Cardiac fibroblast (primary cell): ENCODE measurements at regions not wholly inside any gene's neighbourhood (a gene's known extent, or its start where the extent isn't known, plus 50 kb on each side); places are given as distances from the start of the nearest gene placed in this dataset.

ENCODE experiments used
- DNase-seq, 2 donors: peaks; one replicate each; pipeline versions ENCODE4 v3.0.0 to v3.0.0-alpha.2; 2010; ENCODE audit warnings: low read depth in 2 of 2
- H3K4me3 ChIP-seq, 2 donors: replicated peaks in 1 of 2; 1 replicate in 1 of 2; 2 replicates in 1 of 2; pipeline ENCODE4 v1.5.1; 2011; ENCODE audit warnings: low read depth in 2 of 2, low read length in 2 of 2, mild to moderate bottlenecking in 2 of 2, moderate library complexity in 1 of 2
- CTCF ChIP-seq: IDR thresholded peaks from one replicate; pipeline ENCODE4 v1.5.1; 2011; ENCODE audit warnings: low read depth, mild to moderate bottlenecking, low read length, inconsistent platforms

GRCh38 chr5:128002425-128002824, 81.1 kb upstream of the SLC12A2 start:
- DNase-seq = no peak
- TF ChIP-seq CTCF = no peak
- H3K4me3 ChIP-seq = no peak overlapping the region

- H3K4me3 ChIP-seq = no peak overlapping the region
- TF ChIP-seq CTCF = no peak
- DNase-seq = no peak
Observed at GRCh38 chr5:128007939-128008338, 75.6 kb upstream of the SLC12A2 start.

GRCh38 chr5:128009403-128009802, 74.2 kb upstream of the SLC12A2 start:
- no peak for TF ChIP-seq CTCF
- DNase-seq = no peak
- H3K4me3 ChIP-seq = no peak overlapping the region

- no peak for TF ChIP-seq CTCF
- DNase-seq = no peak
- no peak overlapping the region for H3K4me3 ChIP-seq
Observed at GRCh38 chr5:128011339-128011738, 72.2 kb upstream of the SLC12A2 start.

- TF ChIP-seq CTCF = no peak
- H3K4me3 ChIP-seq = no peak overlapping the region
- DNase-seq = peak; percentile 7 to 10
Observed at GRCh38 chr5:128014578-128014977, 69.0 kb upstream of the SLC12A2 start.

- DNase-seq = no peak
- H3K4me3 ChIP-seq = no peak overlapping the region
- no peak for TF ChIP-seq CTCF
Observed at GRCh38 chr5:128015478-128015877, 68.1 kb upstream of the SLC12A2 start.

GRCh38 chr5:128015978-128016377, 67.6 kb upstream of the SLC12A2 start:
- no peak for DNase-seq
- TF ChIP-seq CTCF = no peak
- H3K4me3 ChIP-seq = no peak overlapping the region
